HL-60 (cell line): ENCODE measurements at regions not wholly inside any gene's neighbourhood (a gene's known extent, or its start where the extent isn't known, plus 50 kb on each side); places are given as distances from the start of the nearest gene placed in this dataset.

Experiments used
- POLR2AphosphoS5 ChIP-seq: IDR thresholded peaks from 2 replicates; pipeline ENCODE4 v1.6.1; 2012; ENCODE audit warnings: low read depth
- TF ChIP-seq, protein P1 (sequence below): IDR thresholded peaks from one replicate; pipeline ENCODE4 v1.5.1; 2011; ENCODE audit warnings: low read length, control low read depth, inconsistent platforms; ENCODE audit not compliant: insufficient read depth

DNA sequence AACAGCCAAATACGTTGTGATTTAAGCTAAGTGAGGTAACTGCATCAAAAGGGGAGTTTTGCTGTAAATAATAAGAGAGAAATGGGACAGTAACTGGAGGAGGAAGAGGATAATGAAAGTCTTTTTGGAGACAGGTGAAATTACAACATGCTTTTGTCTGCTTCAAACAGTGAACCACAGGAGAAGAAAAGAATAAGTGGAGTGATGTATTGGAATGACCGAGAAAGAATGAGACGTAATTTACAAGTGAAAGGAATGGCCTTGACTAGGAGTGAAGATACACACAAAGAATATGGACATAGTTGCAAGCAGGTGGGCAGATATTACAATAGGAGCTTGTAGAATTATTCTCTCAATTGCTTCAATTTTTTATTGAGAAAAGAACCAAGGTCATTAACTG lies 550.8 kb downstream of the DIPK2A start:
- TF ChIP-seq POLR2AphosphoS5 = no peak
- TF ChIP-seq, protein P1, sequence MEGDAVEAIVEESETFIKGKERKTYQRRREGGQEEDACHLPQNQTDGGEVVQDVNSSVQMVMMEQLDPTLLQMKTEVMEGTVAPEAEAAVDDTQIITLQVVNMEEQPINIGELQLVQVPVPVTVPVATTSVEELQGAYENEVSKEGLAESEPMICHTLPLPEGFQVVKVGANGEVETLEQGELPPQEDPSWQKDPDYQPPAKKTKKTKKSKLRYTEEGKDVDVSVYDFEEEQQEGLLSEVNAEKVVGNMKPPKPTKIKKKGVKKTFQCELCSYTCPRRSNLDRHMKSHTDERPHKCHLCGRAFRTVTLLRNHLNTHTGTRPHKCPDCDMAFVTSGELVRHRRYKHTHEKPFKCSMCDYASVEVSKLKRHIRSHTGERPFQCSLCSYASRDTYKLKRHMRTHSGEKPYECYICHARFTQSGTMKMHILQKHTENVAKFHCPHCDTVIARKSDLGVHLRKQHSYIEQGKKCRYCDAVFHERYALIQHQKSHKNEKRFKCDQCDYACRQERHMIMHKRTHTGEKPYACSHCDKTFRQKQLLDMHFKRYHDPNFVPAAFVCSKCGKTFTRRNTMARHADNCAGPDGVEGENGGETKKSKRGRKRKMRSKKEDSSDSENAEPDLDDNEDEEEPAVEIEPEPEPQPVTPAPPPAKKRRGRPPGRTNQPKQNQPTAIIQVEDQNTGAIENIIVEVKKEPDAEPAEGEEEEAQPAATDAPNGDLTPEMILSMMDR = no peak
